HL-60/S4 treated with phorbol 12-myristate 13-acetate at 8.2 ng/mL for 4 days and 3 days (cell line): ENCODE measurements at regions not wholly inside any gene's neighbourhood (a gene's known extent, or its start where the extent isn't known, plus 50 kb on each side); places are given as distances from the start of the nearest gene placed in this dataset.
"Not testable (repeated sequence)": the region's sequence is repeated elsewhere in the genome, so short reads cannot be mapped to it uniquely, and the experiment has no call there.

Source experiments
- in situ Hi-C: fragments of 300-500 bp; cut with MboI; formaldehyde crosslinking; loops from 2 replicates; pipeline ENCODE4 v1.15.0; 2022; ENCODE audit warnings: low sequenced_read_pairs

GRCh38 chr5:63228154-63228553 is 649.5 kb downstream of the LRRC70 start:
- in situ Hi-C loops = no loop called here

DNA sequence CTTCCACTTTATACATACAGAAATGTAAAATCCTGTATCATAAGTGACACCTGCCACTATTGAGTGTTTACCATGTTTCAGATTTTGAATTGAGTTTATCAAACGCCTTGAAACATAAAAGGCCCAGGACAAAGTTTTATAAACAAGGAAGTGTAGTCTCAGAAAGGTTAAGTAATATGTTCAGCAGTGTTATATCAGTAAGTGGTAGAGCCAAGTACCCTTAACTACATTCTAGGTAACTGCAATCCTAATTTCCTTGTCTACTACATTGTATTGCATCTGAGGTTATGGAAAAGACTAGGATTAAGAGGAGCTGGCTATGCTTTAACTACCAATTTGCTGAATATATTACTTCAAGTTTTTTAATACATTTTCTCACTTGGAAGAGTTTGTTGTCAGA is 641.6 kb downstream of the LRRC70 start:
- in situ Hi-C loops = no loop called here

- in situ Hi-C loops = no loop called here
These were observed 638.8 kb downstream of the LRRC70 start for GRCh38 chr5:63217422-63217821.

DNA sequence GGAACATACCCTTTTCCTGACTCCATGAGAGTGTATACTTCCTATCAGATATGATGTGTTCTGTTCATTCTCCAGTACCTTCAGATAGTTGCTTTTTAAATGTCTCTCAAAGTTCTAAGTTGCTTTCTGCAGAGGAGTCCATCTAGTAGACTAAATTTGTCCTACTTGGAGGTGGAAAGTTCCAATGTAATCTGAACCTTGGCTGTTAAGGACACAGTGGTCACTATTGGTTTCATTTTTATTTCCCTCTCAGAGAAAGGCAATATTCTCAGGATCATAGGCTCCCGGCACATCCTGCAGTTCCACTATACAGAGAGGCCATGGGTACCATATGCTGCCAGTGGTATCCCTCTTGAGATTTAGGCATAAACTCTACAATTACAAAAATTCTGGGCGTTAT is 634.6 kb downstream of the LRRC70 start:
- in situ Hi-C loops = no loop called here

DNA sequence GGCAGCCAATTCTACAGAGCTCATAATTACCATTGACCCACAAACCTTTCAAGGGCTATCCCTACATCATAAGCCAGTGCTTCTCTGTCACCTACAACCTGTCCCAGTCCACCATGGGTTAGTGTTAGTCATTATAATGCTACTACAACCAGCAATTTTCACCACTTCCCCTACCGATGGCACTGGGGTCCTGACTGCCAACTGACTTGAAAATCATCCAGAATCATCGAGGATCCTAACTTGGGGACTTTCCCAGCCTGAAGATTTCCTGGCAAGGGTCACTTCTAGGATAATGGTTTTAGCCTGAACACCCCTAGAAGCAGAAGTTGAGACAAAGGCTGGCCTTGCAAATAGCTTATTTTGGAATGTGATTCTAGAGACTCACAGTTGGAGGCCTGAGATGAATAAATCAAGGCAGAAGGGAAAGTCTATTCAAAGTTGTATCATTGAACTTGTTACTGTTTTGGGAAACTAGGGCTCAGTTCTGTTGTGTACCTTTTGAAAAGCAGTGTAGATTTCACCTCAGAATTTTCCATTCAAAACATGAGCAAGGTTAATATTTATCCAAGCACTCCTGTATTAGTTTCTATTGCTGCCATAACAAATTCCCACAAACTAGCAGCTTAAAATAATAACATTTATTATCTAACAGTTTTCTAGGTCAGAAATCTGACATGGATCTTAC is 633.0 kb downstream of the LRRC70 start:
- in situ Hi-C loops = no loop called here

DNA sequence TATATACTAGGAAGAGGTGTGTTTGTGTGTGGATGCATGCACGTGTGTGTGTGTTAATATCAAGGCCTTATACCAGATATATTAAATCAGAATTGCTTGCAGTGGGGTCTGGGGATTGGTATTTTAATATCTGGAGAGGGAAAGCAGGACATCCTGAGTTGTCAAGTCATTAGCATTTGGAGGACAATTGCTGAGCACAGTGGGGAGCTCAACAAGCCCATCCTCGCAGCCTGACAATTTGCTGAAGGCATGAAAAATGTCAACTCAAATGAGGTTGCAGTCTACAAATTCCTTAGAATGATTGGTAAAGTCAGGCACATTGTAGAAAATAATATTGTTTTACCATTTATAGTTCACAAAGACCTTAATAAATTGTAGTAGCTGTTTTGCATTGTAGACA is 627.4 kb downstream of the LRRC70 start:
- in situ Hi-C loops = no loop called here

DNA sequence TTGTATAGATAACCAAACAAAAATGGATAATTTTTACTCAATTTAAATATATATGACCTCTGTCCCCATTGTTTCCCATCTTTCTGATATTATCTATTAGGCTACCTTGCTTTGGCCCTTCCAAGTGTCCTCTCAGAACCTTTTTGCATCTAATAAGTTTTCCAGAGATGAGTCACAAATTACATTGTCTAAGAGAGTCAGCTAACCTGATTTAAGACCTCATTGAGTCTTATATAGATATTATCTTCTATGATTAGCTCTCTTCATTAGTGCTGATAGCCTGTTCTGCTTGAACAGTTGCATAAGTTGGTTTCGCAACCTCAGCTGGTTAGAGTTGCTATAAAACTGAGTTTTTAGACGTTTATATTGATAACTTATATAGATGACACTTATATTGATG is 623.1 kb downstream of the LRRC70 start:
- in situ Hi-C loops = no loop called here

GRCh38 chr5:63194126-63194525 is 615.5 kb downstream of the LRRC70 start:
- in situ Hi-C loops = no loop called here

DNA sequence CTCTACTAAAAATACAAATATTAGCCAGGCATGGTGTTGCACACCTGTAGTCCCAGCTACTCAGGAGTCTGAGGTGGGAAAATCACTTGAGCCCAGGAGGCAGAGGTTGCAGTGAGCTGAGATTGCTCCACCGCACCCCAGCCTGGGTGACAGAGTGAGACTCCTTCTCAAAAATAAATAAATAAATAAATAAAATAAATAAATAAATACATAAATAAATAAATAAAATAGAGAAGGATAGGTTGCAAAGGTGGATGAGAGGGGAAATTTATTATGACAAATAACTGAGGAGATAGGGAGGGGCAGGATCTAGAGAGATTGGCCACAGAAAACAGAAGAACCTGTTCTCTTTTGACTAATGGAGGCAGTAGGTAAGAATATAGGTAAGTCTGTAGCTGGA is 601.6 kb downstream of the LRRC70 start:
- in situ Hi-C loops = not testable (repeated sequence)

DNA sequence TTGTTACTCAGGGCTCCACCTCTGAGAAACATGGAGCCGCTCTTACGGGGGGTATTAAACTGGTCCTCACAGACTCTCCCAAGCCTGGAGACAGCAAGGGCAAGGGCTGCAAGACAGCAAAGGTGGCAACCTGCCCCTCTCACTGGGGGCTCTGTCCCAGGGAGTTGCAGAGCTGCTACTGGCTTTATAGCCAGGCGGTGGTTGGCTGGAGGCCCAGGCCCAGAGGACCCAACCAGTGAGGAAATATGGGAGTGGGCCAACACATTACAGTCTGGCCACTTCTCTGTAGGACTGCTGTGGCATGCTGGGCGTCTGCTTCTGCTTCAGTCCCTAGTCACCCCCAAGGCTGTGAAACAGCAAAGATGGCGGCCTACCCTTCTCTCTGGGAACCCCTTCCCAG is 597.2 kb downstream of the LRRC70 start:
- in situ Hi-C loops = no loop called here

- in situ Hi-C loops = no loop called here
These were observed 591.9 kb downstream of the LRRC70 start for GRCh38 chr5:63170486-63170885.

DNA sequence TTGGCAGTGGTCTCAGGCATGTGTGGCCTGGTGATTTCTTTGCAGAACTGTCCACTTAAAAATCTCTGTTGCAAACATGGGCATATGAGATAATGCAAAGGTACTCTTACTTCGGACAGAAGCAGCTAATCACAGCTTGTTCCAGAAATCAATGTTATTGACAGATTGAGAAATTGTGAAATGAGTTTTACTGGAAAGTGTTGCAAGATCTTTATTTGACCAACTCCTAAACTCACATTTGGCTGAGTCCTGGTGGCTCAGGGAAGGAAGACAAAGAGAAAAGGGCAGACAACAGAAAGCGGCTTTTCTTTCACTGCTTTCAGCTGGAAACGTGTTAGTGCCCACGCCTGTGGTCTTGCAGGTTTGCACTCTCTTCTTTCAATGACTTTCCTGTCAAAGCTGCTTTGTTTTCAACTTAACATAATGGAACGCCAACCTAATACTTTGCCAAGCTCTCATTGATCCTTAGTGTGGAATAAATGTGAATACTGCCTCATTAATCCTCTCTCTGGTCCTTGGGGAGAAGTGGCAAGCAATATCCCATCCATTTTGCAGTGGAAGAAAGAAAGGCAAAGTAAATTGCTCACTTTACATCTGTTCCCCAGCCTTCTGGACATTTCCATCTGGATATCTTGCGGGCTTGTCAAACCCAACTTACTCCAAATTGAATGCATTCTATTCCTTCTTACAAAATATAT is 586.4 kb downstream of the LRRC70 start:
- in situ Hi-C loops = no loop called here

DNA sequence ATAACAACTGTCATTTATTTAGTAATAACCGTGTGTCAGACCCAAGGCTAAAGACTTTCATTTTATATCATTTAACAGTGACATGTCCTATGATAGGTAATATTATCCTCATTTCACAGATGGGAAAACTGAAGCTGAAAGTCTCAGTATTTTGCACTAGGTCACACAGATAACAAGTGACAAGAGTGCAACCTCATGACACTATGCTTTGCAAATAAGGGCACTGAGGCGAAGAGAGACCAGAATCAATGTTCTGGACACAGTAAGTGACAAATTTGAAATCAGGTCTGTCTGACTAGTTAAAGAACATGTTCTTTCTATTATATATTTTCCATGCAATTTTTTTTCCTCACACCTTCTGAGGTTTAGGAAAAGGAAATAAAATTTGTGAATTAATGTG is 585.7 kb downstream of the LRRC70 start:
- in situ Hi-C loops = no loop called here

DNA sequence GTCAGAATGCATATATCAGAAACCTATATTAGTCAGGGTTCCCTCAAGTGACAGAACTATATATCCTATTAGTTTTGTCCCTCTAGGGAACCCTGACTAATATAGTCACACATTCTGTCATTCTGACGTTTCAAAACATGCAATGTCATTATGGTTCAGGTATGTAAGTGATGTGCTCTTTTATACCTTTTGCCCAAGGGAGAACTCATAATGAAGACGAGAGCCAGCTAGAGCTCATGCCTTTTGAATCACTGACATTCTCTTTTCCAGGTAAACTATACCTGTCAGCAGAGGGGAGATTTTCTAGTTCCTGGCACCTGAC is 576.7 kb downstream of the LRRC70 start:
- in situ Hi-C loops = no loop called here

DNA sequence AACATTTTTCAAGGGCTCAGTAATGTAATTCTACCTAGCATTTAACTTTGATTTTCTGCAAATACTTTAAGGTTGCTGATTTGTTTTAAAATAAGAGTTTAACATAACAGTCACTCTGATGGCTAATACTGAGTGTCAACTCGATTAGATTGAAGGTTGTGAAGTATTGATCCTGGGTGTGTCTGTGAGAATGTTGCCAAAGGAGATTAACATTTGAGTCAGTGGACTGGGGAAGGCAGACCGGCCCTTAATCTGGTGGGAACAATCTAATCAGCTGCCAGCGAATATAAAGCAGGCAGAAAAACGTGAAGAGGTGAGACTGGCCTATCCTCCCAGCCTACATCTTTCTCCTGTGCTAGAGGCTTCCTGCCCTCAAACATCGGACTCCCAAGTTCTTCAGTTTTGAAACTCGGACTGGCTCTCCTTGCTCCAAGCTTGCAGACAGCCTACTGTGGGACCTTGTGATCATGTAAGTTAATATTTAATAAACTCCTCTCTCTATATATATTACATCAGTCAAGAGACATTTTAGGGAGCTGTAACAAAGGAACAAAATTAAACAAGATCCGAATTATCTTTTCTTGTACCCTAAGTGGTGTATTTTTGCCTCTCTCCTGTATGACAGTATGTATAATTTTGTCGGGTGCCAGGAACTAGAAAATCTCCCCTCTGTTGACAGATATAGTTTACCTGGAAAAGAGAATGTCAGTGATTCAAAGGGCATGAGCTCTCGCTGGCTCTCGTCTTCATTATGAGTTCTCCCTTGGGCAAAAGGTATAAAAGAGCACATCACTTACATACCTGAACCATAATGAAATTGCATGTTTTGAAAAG is 576.1 kb downstream of the LRRC70 start:
- in situ Hi-C loops = no loop called here

GRCh38 chr5:63152871-63153270 is 574.3 kb downstream of the LRRC70 start:
- in situ Hi-C loops = no loop called here

DNA sequence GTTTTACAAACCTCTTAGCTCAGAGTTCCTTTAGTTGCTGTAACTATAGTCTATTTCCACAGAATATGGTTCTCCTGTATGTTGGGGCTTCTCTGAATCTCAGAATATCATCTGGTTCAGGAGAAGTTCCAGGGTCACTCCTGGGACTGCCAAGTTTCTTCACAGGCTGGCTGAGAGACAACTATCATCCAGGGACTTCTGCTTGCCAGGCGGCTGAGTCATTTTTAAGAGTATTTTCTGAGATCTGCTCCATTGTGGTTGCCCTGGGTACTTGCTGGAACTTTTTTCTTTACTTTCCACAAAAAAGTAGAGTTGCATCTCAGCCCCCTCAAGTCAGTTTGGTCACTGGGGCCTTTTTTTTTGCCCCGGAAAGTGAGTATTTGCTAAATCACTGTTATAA is 566.5 kb downstream of the LRRC70 start:
- in situ Hi-C loops = no loop called here

DNA sequence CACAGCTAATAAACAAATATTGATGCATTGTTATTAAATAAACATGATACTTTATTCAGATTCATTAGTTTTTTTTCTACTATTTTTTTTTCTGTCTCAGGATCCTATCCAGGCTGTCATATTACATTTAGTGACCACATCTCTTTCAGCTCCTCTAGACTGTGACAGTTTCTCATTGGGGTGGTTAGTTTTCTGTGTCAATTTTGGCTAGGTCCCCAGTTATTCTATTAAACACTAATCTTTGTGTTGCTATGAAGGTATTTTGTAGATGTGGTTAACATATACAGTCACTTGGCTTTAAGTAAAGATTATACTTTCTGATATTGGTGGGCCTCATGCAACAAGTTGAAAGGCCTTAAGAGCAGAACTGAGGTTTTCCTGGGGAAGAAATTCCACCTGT is 563.0 kb downstream of the LRRC70 start:
- in situ Hi-C loops = no loop called here

DNA sequence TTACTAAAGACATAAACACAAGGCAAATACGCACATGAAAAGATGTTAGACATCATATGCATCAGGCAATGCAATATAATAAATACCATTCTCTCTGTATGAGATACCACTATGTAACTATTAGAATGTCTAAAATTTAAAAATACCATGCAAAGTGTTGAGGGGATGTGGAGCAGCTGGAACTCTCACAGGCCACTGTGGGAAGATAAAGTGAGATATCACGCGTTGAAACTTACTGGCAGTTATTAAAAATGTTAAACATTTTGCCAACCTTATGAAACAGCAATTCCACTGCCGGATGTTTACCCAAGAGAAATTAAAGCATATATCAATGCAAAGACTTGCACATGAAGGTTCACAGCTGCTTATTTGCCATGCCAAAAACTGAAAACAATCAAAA is 556.7 kb downstream of the LRRC70 start:
- in situ Hi-C loops = no loop called here

DNA sequence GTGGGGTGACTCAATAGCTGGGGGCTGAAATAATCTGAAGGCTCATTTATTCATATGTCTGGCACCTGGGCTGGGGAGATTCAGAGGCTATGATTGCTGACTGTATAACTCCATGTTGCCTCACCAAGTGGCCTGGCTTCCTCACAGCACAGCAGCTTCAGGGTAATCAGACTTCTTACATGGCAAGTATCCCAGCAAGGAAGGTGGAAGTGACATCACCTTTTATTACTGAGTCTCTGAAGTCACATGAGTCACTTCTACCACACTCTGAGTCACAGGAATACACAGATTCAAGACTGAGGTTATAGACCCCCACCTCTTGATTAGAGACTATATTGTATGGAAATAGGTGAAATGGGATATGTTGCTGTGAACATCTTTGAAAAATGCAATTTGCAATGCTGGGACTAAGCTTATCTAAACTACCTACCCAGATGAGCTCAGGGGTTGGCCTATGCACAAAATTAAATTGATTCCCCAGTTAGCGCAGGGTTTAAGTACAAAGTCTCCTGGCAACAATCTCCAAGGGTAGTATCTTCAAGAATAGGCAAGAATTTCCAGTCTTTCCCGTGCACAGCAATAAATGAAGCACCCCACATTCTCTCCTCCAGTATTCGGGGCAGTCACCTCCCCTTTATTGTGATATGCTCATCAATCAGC is 553.1 kb downstream of the LRRC70 start:
- in situ Hi-C loops = no loop called here

DNA sequence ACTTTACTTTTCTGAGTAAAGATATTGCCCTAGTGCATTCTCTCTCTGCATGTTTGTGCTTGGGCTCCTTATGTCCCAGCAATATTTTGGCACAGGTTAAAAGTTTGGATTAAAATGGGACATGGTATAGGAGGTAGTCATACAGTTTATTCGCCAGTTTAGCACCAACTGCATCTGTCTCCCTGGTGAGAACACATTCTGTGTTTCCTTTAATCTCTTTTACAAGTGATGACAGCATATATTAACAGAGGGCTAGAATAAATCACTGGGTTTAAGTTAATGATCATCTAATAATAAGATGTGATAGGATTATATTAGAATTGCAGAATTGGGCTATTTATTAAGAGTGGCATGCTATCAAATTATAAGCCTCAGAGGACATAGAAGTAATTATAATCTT is 550.1 kb downstream of the LRRC70 start:
- in situ Hi-C loops = no loop called here

GRCh38 chr5:63128018-63128417 is 549.4 kb downstream of the LRRC70 start:
- in situ Hi-C loops = no loop called here
